HepG2 (cell line): ENCODE measurements at regions not wholly inside any gene's neighbourhood (a gene's known extent, or its start where the extent isn't known, plus 50 kb on each side); places are given as distances from the start of the nearest gene placed in this dataset.
A peak's percentile ranks its signal among the peaks of the same experiment; 100 is the strongest.

Experiments used
- AKAP8 ChIP-seq: sonication (generic); formaldehyde crosslinking; IDR thresholded peaks from 2 replicates; pipeline ENCODE4 v1.5.1; 2020; ENCODE audit warnings: mild to moderate bottlenecking, missing genetic modification reagents
- CBFB ChIP-seq: sonication (generic); formaldehyde crosslinking; IDR thresholded peaks from 2 replicates; pipeline ENCODE4 v1.4.0; 2020; ENCODE audit warnings: missing genetic modification reagents
- CREM ChIP-seq, 2 experiments: sonication (generic) in 1 of 2; formaldehyde crosslinking in 1 of 2; IDR thresholded peaks; 2 replicates each; pipeline versions ENCODE4 v1.4.0 to v1.6.1; 2016 to 2020; ENCODE audit warnings: antibody characterized with exemption in 1 of 2, mild to moderate bottlenecking in 1 of 2, missing genetic modification reagents in 1 of 2
- FOXO1 ChIP-seq: sonication (generic); formaldehyde crosslinking; IDR thresholded peaks from 2 replicates; pipeline ENCODE4 v1.4.0; 2020; ENCODE audit warnings: missing genetic modification reagents
- ISL2 ChIP-seq: sonication (generic); formaldehyde crosslinking; IDR thresholded peaks from 2 replicates; pipeline ENCODE4 v1.5.0; 2020; ENCODE audit warnings: missing genetic modification reagents
- SKI ChIP-seq: fragments of 450-650 bp; IDR thresholded peaks from one replicate; pipeline ENCODE4 v1.6.1; 2018; ENCODE audit warnings: mild to moderate bottlenecking; ENCODE audit not compliant: partially characterized antibody
- TEAD3 ChIP-seq: optimal IDR thresholded peaks from 2 replicates; pipeline ENCODE3; 2016; ENCODE audit warnings: borderline replicate concordance
- TRIM24 ChIP-seq: sonication (generic); formaldehyde crosslinking; IDR thresholded peaks from 2 replicates; pipeline ENCODE4 v1.8.0; 2022; ENCODE audit warnings: mild to moderate bottlenecking, missing genetic modification reagents
- ZNF547 ChIP-seq: sonication (generic); formaldehyde crosslinking; IDR thresholded peaks from 2 replicates; pipeline ENCODE4 v1.5.1; 2020; ENCODE audit warnings: mild to moderate bottlenecking, missing genetic modification reagents
- ZNF652 ChIP-seq: IDR thresholded peaks from 2 replicates; pipeline ENCODE4 v1.6.1; 2016; ENCODE audit warnings: low read depth, borderline replicate concordance
- ZNF670 ChIP-seq: sonication (generic); formaldehyde crosslinking; IDR thresholded peaks from 2 replicates; pipeline ENCODE4 v1.8.0; 2022; ENCODE audit warnings: mild to moderate bottlenecking, missing genetic modification reagents, borderline replicate concordance
- TF ChIP-seq, protein P1 (sequence below): sonication (generic); formaldehyde crosslinking; IDR thresholded peaks from 2 replicates; pipeline ENCODE4 v1.4.0; 2020; ENCODE audit warnings: mild to moderate bottlenecking, missing genetic modification reagents, borderline replicate concordance
- TF ChIP-seq, protein P2 (sequence below): sonication (generic); formaldehyde crosslinking; IDR thresholded peaks from 2 replicates; pipeline ENCODE4 v1.5.1; 2020; ENCODE audit warnings: mild to moderate bottlenecking, missing genetic modification reagents, borderline replicate concordance
- TF ChIP-seq, protein P3 (sequence below): sonication (generic); formaldehyde crosslinking; IDR thresholded peaks from 2 replicates; pipeline ENCODE4 v1.5.1; 2020; ENCODE audit warnings: missing genetic modification reagents, mild to moderate bottlenecking, borderline replicate concordance
- TF ChIP-seq, protein P4 (sequence below): sonication (generic); formaldehyde crosslinking; IDR thresholded peaks from 2 replicates; pipeline ENCODE4 v1.4.0; 2020; ENCODE audit warnings: missing genetic modification reagents

DNA sequence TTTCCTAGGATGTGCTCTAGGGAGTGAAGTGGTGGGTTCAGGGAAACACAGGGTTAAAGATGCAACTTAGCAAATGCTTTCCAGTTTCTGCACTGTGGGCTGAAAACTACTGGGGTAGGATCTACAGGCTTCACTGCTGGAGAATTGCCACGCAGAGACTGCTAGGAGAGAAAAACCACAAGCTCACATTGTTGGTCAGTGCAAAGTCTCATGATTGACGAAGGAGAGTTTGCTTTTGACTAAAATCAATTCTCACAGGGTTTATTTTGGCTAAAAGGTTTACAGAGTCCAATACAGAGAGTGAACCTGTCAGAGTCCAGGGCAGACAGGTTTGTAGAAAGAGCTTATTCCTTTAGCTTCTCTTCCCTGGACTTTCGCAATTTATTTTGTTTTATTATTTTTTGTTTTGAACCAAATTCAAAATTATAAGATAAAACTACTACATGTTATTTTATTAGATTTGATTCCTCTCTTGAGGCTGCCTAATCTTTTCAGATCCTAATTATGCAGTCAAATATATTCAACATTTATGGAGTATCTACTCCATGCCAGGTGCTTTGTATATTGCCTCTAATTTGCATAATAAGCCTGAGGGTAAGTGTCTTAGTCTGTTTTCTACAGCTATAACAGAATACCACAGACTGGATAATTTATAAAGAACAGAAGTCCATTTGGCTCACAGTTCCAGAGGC is 64.7 kb downstream of the MTNR1B start (continued):
- TF ChIP-seq, protein P1, sequence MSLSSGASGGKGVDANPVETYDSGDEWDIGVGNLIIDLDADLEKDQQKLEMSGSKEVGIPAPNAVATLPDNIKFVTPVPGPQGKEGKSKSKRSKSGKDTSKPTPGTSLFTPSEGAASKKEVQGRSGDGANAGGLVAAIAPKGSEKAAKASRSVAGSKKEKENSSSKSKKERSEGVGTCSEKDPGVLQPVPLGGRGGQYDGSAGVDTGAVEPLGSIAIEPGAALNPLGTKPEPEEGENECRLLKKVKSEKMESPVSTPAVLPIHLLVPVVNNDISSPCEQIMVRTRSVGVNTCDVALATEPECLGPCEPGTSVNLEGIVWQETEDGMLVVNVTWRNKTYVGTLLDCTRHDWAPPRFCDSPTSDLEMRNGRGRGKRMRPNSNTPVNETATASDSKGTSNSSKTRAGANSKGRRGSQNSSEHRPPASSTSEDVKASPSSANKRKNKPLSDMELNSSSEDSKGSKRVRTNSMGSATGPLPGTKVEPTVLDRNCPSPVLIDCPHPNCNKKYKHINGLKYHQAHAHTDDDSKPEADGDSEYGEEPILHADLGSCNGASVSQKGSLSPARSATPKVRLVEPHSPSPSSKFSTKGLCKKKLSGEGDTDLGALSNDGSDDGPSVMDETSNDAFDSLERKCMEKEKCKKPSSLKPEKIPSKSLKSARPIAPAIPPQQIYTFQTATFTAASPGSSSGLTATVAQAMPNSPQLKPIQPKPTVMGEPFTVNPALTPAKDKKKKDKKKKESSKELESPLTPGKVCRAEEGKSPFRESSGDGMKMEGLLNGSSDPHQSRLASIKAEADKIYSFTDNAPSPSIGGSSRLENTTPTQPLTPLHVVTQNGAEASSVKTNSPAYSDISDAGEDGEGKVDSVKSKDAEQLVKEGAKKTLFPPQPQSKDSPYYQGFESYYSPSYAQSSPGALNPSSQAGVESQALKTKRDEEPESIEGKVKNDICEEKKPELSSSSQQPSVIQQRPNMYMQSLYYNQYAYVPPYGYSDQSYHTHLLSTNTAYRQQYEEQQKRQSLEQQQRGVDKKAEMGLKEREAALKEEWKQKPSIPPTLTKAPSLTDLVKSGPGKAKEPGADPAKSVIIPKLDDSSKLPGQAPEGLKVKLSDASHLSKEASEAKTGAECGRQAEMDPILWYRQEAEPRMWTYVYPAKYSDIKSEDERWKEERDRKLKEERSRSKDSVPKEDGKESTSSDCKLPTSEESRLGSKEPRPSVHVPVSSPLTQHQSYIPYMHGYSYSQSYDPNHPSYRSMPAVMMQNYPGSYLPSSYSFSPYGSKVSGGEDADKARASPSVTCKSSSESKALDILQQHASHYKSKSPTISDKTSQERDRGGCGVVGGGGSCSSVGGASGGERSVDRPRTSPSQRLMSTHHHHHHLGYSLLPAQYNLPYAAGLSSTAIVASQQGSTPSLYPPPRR (CRISPR knock-in tag), result peak; percentile 43; the same call in 1 of the 2 replicates
- TF ChIP-seq CREM (IDR thresholded peaks at IDR 0.05) (peak; percentile 52; the same call in 1 of the 2 replicates), CREM (CRISPR knock-in tag; IDR thresholded peaks at IDR 0.05) (no peak), AKAP8 (CRISPR knock-in tag) (no peak), FOXO1 (CRISPR knock-in tag) (peak; percentile 33; the same call in 1 of the 2 replicates), ZNF652 (CRISPR knock-in tag) (peak; percentile 96), SKI (peak; percentile 25), ZNF547 (CRISPR knock-in tag) (no peak), ISL2 (CRISPR knock-in tag) (peak; percentile 75), CBFB (CRISPR knock-in tag) (peak; percentile 59; the same call in 1 of the 2 replicates), TEAD3 (peak; percentile 40), ZNF670 (CRISPR knock-in tag) (0 out of 2 replicates have a peak, but pooled peaks have one; percentile 69), TRIM24 (CRISPR knock-in tag) (no peak)
- TF ChIP-seq, protein P2, sequence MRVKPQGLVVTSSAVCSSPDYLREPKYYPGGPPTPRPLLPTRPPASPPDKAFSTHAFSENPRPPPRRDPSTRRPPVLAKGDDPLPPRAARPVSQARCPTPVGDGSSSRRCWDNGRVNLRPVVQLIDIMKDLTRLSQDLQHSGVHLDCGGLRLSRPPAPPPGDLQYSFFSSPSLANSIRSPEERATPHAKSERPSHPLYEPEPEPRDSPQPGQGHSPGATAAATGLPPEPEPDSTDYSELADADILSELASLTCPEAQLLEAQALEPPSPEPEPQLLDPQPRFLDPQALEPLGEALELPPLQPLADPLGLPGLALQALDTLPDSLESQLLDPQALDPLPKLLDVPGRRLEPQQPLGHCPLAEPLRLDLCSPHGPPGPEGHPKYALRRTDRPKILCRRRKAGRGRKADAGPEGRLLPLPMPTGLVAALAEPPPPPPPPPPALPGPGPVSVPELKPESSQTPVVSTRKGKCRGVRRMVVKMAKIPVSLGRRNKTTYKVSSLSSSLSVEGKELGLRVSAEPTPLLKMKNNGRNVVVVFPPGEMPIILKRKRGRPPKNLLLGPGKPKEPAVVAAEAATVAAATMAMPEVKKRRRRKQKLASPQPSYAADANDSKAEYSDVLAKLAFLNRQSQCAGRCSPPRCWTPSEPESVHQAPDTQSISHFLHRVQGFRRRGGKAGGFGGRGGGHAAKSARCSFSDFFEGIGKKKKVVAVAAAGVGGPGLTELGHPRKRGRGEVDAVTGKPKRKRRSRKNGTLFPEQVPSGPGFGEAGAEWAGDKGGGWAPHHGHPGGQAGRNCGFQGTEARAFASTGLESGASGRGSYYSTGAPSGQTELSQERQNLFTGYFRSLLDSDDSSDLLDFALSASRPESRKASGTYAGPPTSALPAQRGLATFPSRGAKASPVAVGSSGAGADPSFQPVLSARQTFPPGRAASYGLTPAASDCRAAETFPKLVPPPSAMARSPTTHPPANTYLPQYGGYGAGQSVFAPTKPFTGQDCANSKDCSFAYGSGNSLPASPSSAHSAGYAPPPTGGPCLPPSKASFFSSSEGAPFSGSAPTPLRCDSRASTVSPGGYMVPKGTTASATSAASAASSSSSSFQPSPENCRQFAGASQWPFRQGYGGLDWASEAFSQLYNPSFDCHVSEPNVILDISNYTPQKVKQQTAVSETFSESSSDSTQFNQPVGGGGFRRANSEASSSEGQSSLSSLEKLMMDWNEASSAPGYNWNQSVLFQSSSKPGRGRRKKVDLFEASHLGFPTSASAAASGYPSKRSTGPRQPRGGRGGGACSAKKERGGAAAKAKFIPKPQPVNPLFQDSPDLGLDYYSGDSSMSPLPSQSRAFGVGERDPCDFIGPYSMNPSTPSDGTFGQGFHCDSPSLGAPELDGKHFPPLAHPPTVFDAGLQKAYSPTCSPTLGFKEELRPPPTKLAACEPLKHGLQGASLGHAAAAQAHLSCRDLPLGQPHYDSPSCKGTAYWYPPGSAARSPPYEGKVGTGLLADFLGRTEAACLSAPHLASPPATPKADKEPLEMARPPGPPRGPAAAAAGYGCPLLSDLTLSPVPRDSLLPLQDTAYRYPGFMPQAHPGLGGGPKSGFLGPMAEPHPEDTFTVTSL (CRISPR knock-in tag), result peak; percentile 98
- TF ChIP-seq, protein P3, sequence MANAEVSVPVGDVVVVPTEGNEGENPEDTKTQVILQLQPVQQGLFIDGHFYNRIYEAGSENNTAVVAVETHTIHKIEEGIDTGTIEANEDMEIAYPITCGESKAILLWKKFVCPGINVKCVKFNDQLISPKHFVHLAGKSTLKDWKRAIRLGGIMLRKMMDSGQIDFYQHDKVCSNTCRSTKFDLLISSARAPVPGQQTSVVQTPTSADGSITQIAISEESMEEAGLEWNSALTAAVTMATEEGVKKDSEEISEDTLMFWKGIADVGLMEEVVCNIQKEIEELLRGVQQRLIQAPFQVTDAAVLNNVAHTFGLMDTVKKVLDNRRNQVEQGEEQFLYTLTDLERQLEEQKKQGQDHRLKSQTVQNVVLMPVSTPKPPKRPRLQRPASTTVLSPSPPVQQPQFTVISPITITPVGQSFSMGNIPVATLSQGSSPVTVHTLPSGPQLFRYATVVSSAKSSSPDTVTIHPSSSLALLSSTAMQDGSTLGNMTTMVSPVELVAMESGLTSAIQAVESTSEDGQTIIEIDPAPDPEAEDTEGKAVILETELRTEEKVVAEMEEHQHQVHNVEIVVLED, result peak; percentile 37; the same call in 1 of the 2 replicates
- TF ChIP-seq, protein P4, sequence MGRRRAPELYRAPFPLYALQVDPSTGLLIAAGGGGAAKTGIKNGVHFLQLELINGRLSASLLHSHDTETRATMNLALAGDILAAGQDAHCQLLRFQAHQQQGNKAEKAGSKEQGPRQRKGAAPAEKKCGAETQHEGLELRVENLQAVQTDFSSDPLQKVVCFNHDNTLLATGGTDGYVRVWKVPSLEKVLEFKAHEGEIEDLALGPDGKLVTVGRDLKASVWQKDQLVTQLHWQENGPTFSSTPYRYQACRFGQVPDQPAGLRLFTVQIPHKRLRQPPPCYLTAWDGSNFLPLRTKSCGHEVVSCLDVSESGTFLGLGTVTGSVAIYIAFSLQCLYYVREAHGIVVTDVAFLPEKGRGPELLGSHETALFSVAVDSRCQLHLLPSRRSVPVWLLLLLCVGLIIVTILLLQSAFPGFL (CRISPR knock-in tag), result no peak
